ENCODE measurements at regions not wholly inside any gene's neighbourhood (a gene's known extent, or its start where the extent isn't known, plus 50 kb on each side); places are given as distances from the start of the nearest gene placed in this dataset.

GRCh38 chr5:100690036-100690560, 154.9 kb downstream of the FAM174A start:
- no peak overlapping the region for H2AFZ ChIP-seq (ENCODE audit: low read depth, low read length)

GRCh38 chr5:100691085-100691484, 155.9 kb downstream of the FAM174A start:
- Histone ChIP-seq H3K27me3 (ENCODE audit: insufficient read depth, low read depth, low read length) (no peaks in the 10 kb centered on the region), H3K79me2 (replicated peaks; ENCODE audit: insufficient read depth, low read length) (no peaks in the 10 kb centered on the region), H3K36me3 (ENCODE audit: insufficient read depth, low read length) (no peaks in the 10 kb centered on the region), H4K20me1 (ENCODE audit: insufficient read depth) (no peaks in the 10 kb centered on the region), H3K27ac (ENCODE audit: low read length) (no peak overlapping the region), H3F3A (ENCODE audit: insufficient read depth, low read length, poor library complexity, severe bottlenecking) (no peaks in the 10 kb centered on the region), H2AFZ (ENCODE audit: low read depth, low read length) (no peak overlapping the region), H3K4me2 (ENCODE audit: low read length) (no peak overlapping the region), H3K9me2 (ENCODE audit: insufficient read depth, low read length) (no peaks in the 10 kb centered on the region), H3K9me3 (ENCODE audit: low read length) (no peaks in the 10 kb centered on the region), H3K9ac (ENCODE audit: low read length) (no peak overlapping the region), H3K4me3 (ENCODE audit: low read length) (no peak overlapping the region)
- TF ChIP-seq EP300 (conservative IDR thresholded peaks at IDR 0.05; ENCODE audit: poor library complexity, severe bottlenecking), result no peak
- TF ChIP-seq RAD21 (conservative IDR thresholded peaks at IDR 0.05), result no peak
- no peak for TF ChIP-seq SMC3 (conservative IDR thresholded peaks at IDR 0.05; ENCODE audit: poor library complexity)
- no peak for TF ChIP-seq POLR2AphosphoS5 (IDR thresholded peaks at IDR 0.05)
- TF ChIP-seq, protein P1, sequence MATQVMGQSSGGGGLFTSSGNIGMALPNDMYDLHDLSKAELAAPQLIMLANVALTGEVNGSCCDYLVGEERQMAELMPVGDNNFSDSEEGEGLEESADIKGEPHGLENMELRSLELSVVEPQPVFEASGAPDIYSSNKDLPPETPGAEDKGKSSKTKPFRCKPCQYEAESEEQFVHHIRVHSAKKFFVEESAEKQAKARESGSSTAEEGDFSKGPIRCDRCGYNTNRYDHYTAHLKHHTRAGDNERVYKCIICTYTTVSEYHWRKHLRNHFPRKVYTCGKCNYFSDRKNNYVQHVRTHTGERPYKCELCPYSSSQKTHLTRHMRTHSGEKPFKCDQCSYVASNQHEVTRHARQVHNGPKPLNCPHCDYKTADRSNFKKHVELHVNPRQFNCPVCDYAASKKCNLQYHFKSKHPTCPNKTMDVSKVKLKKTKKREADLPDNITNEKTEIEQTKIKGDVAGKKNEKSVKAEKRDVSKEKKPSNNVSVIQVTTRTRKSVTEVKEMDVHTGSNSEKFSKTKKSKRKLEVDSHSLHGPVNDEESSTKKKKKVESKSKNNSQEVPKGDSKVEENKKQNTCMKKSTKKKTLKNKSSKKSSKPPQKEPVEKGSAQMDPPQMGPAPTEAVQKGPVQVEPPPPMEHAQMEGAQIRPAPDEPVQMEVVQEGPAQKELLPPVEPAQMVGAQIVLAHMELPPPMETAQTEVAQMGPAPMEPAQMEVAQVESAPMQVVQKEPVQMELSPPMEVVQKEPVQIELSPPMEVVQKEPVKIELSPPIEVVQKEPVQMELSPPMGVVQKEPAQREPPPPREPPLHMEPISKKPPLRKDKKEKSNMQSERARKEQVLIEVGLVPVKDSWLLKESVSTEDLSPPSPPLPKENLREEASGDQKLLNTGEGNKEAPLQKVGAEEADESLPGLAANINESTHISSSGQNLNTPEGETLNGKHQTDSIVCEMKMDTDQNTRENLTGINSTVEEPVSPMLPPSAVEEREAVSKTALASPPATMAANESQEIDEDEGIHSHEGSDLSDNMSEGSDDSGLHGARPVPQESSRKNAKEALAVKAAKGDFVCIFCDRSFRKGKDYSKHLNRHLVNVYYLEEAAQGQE (IDR thresholded peaks at IDR 0.05; ENCODE audit: borderline replicate concordance), result no peak

More at GRCh38 chr5:100690036-100690560, 154.9 kb downstream of the FAM174A start:
- Histone ChIP-seq H4K20me1 (ENCODE audit: insufficient read depth) (no peaks in the 10 kb centered on the region), H3K27ac (ENCODE audit: low read length) (no peak overlapping the region), H3K9ac (ENCODE audit: low read length) (no peak overlapping the region), H3K4me2 (ENCODE audit: low read length) (no peak overlapping the region), H3F3A (ENCODE audit: insufficient read depth, low read length, poor library complexity, severe bottlenecking) (no peaks in the 10 kb centered on the region), H3K27me3 (ENCODE audit: insufficient read depth, low read depth, low read length) (no peaks in the 10 kb centered on the region), H3K9me3 (ENCODE audit: low read length) (no peaks in the 10 kb centered on the region), H3K36me3 (ENCODE audit: insufficient read depth, low read length) (no peaks in the 10 kb centered on the region), H3K4me3 (ENCODE audit: low read length) (no peak overlapping the region), H3K79me2 (replicated peaks; ENCODE audit: insufficient read depth, low read length) (no peaks in the 10 kb centered on the region), H3K9me2 (ENCODE audit: insufficient read depth, low read length) (no peaks in the 10 kb centered on the region)
- TF ChIP-seq EP300 (conservative IDR thresholded peaks at IDR 0.05; ENCODE audit: poor library complexity, severe bottlenecking) (no peak), RAD21 (conservative IDR thresholded peaks at IDR 0.05) (no peak), MXI1 (conservative IDR thresholded peaks at IDR 0.05; ENCODE audit: poor library complexity, severe bottlenecking) (no peak), SMC3 (conservative IDR thresholded peaks at IDR 0.05; ENCODE audit: poor library complexity) (no peak), TAF1 (IDR thresholded peaks at IDR 0.05; ENCODE audit: low read depth) (no peak), POLR2AphosphoS5 (IDR thresholded peaks at IDR 0.05) (no peak), EZH2 (IDR thresholded peaks at IDR 0.05; ENCODE audit: borderline replicate concordance, insufficient read depth, low read length, poor library complexity, severe bottlenecking) (no peak)
- TF ChIP-seq, protein P1 (IDR thresholded peaks at IDR 0.05; ENCODE audit: borderline replicate concordance), result no peak
- TF ChIP-seq, protein P2, sequence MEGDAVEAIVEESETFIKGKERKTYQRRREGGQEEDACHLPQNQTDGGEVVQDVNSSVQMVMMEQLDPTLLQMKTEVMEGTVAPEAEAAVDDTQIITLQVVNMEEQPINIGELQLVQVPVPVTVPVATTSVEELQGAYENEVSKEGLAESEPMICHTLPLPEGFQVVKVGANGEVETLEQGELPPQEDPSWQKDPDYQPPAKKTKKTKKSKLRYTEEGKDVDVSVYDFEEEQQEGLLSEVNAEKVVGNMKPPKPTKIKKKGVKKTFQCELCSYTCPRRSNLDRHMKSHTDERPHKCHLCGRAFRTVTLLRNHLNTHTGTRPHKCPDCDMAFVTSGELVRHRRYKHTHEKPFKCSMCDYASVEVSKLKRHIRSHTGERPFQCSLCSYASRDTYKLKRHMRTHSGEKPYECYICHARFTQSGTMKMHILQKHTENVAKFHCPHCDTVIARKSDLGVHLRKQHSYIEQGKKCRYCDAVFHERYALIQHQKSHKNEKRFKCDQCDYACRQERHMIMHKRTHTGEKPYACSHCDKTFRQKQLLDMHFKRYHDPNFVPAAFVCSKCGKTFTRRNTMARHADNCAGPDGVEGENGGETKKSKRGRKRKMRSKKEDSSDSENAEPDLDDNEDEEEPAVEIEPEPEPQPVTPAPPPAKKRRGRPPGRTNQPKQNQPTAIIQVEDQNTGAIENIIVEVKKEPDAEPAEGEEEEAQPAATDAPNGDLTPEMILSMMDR (IDR thresholded peaks at IDR 0.05; ENCODE audit: poor library complexity, severe bottlenecking), result no peak
